GM19239 (cell line): ENCODE measurements at regions not wholly inside any gene's neighbourhood (a gene's known extent, or its start where the extent isn't known, plus 50 kb on each side); places are given as distances from the start of the nearest gene placed in this dataset.

Experiments
- DNase-seq: peaks from one replicate; pipeline ENCODE4 v3.0.0; 2011; ENCODE audit warnings: low spot score; ENCODE audit not compliant: insufficient read length
- FAIRE-seq: peaks from 2 replicates; lab custom pipeline; 2011; peaks lifted over from hg19 to GRCh38; lab: Jason Lieb, UNC

DNA sequence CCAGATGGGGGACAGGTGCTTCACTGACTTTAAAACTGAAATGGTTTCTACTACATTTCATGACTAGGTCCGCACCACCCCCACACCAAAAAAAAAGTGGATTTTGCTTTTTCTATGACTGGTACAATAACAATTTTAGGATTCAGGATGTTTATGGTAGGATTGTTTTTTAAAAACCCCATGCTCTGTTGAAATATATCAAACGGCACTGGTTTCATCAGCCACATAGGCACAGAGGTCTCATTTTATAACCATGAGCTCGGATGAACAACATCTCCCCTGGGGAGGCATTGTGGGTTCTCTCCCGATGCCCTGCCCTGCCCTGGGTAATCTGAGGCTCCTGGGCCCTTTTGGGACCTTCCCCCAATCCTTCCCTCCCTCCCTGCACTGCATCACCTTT, 202.7 kb upstream of the KBTBD8 start:
- no peak for DNase-seq
- no peak for FAIRE-seq

DNA sequence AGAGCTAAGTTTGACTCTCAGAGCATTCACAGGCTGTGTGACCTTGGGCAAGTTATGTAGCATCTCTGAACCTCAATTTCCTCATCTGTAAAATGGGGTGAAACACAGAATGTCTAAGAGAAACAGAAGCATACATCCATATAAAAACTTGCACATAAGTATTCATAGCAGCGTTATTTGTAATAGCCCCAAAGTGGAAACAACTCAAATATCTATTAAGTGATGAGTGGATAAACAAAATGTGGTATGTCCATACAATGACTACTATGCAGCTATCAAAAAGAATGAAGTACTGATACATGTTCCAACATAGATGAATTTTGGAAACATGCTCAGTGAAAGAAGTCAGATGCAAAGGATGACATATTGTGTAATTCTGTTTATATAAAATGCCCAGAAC, 201.8 kb upstream of the KBTBD8 start:
- DNase-seq (no peak), FAIRE-seq (no peak)

DNA sequence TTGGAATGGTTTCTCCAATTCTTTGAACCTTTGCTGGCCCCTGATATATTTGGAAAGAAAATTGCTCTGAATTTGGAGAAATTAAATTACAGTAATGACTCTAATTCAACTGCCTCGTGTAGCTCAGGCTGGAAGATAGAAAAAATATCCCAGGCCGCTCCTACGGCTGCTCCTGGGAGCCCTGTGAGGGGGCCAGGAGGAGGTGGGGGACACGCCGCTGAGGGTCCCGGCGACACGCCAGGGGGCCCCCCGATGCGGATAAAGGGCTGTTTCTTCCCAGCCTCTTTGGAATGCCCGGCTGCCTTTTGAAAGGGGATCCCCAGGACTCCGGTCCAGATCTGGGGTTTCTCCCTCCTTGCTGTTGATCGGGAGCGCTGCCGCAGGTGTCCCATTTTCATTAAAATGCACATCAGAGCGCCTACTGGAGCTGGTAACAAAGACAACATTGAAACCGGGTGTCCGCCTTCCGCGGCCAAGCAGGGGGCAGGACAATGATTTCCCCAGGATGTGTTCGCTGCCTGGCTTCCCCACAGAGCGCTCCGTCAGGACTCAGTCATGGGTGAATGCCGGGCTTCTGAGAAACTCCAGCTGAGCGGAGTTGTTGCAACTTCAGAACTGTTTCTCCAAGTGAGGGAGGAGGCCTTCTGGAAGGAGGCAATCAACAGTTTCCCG, 200.1 kb upstream of the KBTBD8 start:
- FAIRE-seq (no peak), DNase-seq (no peak)

DNA sequence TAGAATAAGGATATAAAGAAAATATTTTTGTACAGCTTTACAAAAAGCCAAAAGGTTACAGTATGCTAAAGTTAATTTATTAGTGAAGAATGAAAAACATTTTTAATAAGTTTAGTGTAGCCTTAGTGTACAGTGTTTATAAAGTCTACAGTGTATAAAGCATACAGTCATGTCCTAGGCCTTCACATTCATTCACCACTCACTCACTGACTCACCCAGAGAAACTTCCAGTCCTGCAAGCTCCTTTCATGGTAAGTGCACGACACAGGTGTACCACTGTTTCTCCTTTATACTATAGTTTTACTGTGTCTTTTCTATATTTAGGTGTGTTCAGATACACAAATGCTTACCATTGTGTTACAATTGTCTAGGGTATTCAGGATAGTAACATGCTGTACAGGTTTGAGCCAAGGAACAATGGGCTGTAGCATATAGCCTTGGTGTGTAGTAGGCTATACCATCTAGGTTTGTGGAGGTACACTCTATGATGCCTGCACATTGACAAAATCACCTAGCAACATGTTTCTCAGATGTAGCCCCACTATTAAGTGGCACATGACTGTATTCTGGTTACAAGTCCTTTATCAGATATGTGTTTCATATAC, 197.1 kb upstream of the KBTBD8 start:
- FAIRE-seq (no peak), DNase-seq (no peak)

DNA sequence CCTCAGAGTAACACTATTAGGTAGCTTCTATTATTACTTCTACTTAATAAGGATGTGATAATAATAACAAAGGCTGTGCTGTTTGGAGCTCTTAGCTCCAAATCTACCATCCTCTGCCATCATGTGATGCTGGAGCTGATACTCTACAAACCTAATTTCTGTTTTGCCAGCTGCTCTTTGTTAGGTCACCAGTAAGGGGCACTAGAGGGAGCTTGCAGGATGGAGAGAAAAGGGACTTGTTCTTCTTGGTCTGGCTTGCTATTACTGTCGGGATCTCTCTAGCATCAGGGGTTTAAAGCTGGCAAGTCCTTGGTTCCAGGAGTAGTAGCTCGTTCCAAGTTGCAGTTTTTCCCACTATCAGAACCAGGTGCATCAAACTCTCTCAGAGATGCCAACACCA, 194.9 kb upstream of the KBTBD8 start:
- FAIRE-seq (no peak), DNase-seq (no peak)

DNA sequence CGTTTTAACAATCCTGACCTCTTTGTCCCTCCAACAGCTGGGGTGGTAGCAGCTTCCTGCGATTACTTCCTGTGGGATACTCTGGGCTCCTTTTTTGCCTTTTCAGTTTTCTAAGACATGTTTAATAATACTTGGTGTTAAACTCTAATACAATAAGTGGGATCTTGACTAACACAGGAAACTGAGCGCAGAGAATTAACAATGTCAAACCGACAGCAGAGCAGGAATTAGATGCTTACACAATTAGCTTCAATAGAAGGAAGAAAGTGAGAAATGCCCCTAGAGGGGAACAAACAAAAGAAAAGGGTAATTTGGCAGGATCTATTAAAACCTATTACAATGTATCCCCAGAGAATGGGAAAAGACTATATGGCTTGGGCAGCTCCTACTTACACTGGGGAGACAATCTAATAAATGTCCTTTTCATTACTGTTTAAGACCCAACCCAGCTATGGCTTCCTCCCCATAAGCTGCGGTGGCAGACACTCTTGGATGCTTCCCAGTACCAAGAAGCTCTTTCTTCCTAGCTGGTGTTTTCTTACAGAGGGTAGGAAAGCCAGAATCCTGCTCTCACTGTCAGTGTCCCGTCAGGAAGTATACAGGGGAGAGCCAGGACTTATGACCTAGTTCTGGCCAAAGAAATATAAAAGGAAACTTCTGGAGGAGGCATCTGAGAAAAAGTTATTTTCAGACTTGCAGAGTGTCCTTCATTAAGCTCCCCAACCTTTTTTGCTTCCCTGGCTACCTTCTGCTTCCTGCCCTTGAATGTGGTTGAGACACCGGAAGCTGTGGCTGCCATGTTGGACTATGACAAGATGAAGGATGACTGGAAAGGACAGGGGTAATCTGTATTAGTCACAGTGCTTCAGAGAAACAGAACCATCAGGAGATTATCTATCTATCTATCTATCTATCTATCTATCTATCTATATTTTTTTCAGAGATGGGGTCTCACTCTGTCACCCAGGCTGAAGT, 194.1 kb upstream of the KBTBD8 start:
- DNase-seq: no peak
- no peak for FAIRE-seq

DNA sequence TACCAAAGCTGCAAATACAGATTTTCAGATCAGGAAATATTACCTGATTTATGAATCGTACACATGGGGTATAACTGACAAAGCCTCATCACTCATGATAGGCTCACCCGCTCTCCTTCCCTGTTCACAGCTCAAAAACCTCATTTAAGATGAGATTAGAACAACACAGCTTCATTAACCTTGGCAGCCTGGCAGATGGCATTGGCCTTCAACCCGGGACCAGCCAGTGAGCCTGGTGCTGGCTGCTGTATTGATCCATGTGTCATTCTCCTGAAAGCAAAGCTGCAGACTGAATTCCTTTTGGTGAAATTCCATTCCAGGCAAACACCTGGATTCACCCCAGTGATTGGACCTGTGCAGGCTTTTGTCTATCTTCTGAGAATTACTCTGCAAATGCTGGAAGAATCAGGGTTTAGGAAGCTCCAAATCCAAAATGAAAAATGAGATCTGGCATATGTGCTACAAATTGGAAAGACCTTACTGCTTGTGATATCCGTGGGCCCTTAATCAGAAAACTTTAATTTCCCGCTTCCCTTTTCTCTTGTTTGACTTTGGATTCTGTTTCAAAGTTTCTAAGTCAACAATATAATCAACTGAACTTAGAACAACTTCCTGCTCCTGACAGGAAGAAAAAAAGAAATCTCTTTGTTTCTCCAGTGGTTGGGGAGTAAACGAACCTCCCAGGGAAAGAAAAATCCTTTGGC, 189.1 kb upstream of the KBTBD8 start:
- no peak for DNase-seq
- FAIRE-seq: no peak

DNA sequence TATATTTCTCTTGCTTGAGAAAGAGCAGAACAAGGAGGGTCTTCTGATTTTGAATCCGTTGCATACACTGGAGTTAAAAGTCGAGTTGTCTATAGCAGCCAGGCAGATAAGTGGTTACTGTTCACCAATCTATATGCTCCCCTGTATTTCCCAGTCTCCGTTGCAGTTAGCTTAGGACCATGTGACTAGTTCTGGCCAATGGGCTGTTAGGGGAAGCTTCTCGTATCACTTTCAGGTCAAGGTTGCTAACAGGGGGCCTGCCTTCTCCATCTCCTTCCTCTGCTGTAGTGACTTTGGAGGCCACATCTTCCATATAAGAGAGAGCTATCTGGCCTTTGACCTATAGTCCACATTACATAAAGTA, 188.5 kb upstream of the KBTBD8 start:
- DNase-seq: no peak
- FAIRE-seq: no peak

DNA sequence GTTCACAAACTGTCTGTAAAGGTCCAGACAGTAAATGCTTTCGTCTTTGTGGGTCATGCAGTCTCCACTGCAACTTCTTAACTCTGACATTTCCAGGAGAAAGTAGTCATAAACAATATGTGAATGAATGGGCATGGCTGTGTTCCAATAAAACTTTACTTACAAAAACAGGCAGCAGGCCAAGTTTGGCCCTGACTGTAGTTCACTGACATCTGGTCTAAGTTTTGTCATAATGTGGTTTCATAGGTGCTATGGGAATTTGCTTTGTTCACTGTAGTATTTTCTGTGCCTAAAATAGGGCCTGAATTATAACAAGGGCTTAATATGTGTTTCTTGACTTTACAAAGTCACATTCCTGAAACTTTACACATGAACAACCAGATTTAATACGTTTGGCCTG, 186.0 kb upstream of the KBTBD8 start:
- no peak for FAIRE-seq
- DNase-seq: no peak

DNA sequence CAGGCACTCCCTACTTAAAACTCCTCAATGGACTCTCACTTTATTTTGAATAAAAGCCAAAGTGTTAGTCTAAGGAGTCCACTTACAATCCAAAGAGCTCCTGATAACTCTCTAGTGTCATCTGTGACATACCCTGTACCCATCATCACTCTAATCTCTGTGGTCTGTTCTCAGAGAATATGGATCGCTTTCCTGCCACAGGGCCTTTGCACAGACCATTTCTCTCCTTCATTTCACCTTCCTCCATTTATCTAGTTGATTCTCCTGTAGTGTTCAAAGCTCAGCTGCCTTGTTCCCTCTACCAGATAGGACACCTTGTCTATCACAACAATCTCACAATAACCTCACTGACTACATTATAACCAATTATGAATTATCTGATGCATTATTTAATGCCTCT, 185.4 kb upstream of the KBTBD8 start:
- no peak for FAIRE-seq
- DNase-seq: no peak

DNA sequence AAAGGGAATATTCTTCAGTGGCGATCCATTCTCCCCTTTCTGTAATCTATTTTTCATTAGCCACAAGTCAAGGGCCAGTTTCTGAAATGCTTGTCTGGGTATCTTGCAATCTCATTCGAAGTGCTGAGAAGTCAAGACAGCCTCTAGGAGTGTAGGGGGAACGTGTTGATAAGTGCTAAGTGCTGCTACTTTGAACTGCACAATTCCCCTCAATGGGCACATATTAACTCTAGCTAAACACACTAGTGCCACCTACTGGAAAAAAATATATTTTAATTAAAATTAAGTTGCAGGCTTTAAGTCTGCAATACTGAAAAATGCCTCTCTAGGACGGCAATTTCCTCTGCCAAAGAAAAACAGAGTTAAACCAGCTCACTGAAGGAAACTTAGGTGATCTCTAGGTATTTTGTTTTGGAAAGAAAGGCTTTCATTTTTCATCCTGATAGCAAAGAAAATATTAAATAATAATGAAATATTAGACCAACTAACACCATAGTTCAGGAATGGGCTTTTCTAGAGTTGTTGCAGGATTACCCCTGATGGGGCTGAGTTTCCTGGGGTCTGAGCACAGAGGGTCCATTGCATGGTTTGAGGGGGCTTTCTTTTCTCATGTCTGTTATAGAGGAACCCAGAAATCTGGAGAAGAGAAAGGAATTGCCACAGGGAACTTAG, 181.9 kb upstream of the KBTBD8 start:
- DNase-seq: peak; percentile 9
- FAIRE-seq: peak; percentile 21

DNA sequence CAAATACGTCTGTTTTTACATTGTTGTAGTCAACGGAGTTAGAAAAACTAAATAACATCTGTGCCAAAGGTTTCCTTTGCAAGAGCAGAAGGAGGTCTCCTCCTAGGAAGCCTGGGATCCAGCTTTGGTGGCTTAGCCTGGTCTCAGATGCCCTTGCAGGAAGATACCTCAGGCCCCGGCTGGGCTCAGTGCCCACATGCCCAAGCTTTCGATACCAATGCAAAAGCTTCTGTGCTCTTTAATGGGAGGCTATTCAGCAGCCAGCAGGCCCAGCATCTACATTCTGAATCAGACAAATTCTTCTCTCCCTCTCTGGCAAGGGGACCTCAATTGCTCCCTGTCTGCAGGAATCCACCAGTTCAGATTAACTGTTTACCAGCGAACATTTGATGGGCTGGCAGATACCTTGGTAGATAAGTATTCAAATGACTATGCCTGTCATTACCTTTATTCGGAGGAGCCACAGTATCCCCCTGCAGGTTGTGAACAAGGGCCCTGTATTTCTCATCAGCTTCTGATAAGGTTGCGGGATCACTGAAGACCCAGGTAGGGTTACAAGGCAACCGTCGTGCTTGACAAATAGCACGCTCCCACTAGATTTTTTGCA, 180.1 kb upstream of the KBTBD8 start:
- FAIRE-seq (no peak), DNase-seq (no peak)

DNA sequence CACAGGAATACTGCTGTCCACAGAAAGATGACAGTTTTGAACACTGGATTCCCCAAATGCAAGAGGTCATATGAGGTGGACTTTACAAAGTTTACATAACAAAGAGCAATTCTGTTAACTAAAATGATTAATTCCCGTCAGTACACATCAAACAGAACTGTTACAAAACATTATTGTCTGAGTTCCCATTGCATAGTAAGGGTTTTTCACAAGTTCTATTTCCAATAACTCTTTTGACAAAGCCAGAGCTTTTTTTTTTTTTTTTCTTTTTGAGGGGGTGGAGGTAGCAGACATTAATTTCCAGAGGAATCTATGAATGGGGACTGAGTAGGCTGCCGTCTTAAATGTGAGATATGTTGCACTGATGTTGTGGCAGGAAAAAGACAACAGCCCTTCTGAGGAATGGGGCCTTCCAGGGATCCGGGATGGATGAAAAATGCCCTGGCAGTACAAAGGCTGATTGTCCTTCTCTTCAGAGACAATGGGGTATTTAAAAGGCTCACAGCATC, 178.1 kb upstream of the KBTBD8 start:
- no peak for FAIRE-seq

DNA sequence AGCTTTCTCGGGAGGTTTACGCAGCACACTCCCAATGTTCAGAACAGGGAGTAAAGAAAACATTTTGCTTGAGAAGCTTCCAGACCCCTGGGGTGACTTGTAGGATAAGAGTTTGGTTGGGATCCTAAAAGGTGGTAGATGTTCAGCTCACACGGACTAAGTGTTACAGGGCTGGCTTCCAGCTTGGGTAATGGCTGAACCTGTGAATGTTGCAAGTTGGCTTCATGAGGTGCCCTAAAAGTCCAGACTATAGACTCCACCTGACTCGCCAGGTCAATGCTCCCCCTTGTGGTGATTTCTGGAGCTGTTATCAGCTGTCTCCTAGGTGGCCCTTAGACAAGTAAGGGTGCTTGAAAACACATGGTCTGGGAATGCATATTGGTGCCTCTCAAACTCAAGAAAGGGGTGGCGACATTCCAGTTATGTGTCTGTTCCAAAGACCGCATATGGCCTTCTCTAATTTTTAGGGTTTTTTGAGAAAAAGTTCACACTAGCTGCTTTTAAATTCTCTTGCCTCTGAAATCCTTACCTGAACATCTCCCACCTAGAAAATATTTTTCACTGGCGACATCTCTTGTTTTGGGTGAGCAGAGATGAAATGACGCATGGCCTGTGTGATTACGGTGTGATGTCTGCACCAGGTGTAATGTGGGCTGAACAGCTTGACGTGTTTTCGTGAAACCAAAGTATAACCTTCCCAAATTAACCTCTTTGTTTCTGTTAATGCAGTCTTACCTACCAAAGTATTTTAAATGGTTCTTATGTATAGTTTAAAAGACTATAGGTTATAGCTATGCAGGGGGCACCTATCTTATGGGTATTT, 175.7 kb upstream of the KBTBD8 start:
- peak; percentile 44 for DNase-seq
- peak; percentile 83 for FAIRE-seq

More for the DNA sequence above, 178.1 kb upstream of the KBTBD8 start:
- no peak for DNase-seq

DNA sequence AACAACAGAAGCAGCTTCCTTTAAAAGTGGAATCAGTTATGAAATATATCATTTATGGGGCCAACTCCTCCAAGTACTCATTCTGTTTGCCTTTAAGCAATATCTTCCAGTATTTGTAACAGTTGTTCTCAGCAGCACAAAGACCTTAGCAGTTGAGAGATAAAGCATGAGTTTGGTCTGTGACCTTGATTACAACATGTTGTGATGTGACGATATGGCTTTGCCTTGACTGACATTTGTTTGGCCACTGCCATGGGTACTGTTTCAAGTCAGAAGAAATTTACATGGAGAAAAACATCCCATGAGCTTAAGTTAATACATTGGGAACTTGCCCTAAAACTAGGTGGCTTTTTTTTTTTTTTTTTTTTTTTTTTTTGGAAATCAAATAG, 175.1 kb upstream of the KBTBD8 start:
- no peak for FAIRE-seq

DNA sequence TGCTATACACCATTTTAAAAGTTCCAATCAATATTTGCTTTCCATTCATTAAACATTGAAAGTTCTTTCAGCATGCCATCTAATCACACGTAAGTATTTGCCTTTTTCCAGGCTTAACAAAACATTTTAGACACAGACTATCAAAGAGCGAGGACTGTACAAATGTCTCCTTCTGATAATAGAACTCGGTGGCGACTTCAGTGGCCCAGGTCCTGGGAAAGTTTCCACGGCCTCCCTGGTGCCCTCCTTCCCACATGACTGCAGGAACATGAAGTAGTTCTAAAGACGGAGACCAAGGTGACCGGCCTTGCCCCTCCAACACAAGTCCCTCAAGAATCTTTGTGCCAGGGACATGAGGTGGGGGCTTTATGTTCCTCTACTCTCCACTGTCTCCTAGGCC, 174.6 kb upstream of the KBTBD8 start:
- FAIRE-seq (no peak), DNase-seq (no peak)

More for the DNA sequence above, 175.1 kb upstream of the KBTBD8 start:
- DNase-seq: no peak

DNA sequence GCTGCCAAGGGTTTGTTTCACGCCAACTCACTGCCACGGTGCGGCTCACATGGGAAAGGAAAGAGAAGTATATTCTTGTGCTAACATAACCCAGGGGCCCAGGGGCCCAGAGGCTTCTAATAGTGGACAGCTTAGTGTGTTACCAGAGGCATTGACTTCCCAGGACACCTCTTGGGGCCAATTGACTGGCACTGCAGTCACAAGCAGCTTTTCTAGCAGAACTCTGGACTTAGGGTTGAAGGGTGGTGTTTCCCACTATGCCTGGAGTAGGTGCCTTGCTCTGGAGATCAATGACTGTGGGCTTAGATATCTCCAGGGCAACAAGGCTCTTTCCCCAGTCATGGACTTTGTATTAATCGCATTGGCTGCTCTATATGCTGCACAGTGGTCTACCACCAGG, 172.7 kb upstream of the KBTBD8 start:
- DNase-seq (no peak), FAIRE-seq (no peak)

DNA sequence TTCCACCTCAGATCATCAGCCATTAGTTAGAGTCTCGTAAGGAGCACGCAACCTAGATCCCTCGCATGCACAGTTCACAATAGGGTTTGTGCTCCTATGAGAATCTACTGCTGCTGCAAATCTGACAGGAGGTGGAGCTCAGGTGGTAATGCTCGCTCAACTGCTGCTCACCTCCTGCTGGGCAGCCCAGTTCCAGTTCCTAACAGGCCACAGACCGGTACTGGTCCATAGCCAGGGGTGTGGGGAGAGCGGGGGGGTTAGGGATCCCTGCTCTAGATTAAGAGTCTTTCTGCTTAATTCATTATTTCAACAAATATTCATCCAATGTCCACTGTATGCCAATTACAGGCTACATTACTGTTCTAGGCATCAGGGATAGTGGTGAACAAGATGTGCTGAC, 170.4 kb upstream of the KBTBD8 start:
- FAIRE-seq (no peak), DNase-seq (no peak)

DNA sequence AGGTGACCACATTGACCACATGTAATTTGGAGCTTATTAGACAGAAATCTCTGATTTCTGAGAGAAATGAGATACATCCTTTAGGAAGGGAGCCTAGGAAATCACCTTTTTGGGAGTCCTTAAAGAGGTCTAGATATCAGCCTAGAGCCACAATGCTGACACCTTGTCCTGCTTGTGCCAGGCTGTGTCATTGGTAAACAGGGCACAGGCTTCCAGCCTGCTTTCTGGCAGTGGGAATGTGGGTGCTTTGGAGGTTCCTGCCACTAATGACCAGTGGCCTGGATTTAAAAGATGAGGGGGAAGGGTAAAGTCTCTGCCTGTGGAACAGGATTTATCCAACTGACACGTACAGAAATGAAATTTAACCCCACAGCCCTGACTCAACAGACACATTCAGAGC, 169.8 kb upstream of the KBTBD8 start:
- DNase-seq: no peak
- no peak for FAIRE-seq
